ENCODE measurements at regions not wholly inside any gene's neighbourhood (a gene's known extent, or its start where the extent isn't known, plus 50 kb on each side); places are given as distances from the start of the nearest gene placed in this dataset.

DNA sequence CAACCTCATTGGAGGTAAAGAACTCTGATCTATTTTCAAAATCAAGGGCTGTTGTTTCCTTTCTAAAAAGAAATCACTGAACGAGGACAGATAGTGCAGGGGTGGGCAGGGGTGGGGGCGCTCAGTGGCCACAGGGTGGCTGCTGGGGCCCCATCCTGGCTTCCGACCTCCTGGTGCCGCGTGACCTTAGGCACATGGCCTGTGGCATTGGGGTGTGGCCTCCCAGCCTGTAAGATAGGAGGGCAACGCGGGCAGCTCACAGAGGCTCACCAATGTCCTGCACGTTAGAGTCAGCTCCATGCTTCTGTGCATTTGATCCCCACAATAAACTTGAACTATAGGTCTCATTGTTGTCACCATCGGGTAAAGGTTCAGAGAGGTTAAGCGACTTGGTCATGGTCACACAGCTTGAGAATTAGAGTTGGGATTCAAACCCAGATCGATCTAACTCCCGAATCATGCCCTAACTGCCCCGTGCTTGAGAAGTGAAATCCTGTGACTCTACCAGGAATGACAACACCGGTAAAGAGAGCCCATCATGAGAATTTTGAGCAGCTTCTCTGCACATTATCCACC is 148.0 kb upstream of the SLC6A11 start:
- POLR2A ChIA-PET, result no interaction called here
- ATAC-seq, result no peak

DNA sequence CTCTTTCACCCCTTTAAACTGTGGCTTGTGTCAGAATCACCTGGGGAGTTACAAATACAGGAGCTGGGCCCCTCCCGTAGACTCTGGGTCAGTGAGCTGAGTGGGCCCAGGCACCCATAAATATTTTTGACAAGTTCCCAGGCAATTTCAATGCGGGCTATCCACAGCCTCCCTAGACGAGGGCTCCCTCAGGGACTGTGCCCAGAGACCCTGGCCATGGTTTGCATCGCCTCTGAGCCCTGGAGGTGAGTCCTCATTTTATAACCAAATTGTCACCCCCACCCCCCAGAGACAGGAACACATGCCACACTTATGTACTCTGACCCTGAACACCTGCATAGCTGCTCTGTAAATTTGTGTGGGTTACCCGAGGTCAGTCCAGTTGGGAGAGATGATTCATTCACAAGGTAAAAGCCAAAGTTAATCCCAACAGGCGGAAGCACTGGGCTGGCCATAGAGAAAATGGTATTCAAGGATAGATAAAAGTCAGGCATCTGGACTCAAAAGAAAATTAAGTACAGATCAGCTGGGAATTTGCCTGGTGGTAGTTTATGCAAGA is 146.5 kb upstream of the SLC6A11 start:
- CTCF ChIA-PET, result no interaction called here
- Mint-ChIP-seq H3K4me1 (ENCODE audit: low read depth) (peaks cover 6% of the 10 kb centered on the region), H3K27me3 (peaks cover 8% of the 10 kb centered on the region), H3K9me3 (no peaks in the 10 kb centered on the region), H3K36me3 (ENCODE audit: low read depth) (no peaks in the 10 kb centered on the region), H3K27ac (no peak overlapping the region), H3K4me3 (no peak overlapping the region)
- DNase-seq (no peak), ATAC-seq (no peak)
- intact Hi-C loops (cut with micrococcal nuclease), result no loop called here
- TF ChIP-seq, protein P1, sequence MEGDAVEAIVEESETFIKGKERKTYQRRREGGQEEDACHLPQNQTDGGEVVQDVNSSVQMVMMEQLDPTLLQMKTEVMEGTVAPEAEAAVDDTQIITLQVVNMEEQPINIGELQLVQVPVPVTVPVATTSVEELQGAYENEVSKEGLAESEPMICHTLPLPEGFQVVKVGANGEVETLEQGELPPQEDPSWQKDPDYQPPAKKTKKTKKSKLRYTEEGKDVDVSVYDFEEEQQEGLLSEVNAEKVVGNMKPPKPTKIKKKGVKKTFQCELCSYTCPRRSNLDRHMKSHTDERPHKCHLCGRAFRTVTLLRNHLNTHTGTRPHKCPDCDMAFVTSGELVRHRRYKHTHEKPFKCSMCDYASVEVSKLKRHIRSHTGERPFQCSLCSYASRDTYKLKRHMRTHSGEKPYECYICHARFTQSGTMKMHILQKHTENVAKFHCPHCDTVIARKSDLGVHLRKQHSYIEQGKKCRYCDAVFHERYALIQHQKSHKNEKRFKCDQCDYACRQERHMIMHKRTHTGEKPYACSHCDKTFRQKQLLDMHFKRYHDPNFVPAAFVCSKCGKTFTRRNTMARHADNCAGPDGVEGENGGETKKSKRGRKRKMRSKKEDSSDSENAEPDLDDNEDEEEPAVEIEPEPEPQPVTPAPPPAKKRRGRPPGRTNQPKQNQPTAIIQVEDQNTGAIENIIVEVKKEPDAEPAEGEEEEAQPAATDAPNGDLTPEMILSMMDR (IDR thresholded peaks at IDR 0.05), result no peak
- POLR2A ChIA-PET, result no interaction called here

More for the DNA sequence above, 148.0 kb upstream of the SLC6A11 start:
- H3K27me3 Mint-ChIP-seq, result peaks cover 11% of the 10 kb centered on the region
- peaks cover 6% of the 10 kb centered on the region for H3K4me1 Mint-ChIP-seq (ENCODE audit: low read depth)
- no peaks in the 10 kb centered on the region for H3K36me3 Mint-ChIP-seq (ENCODE audit: low read depth)
- no peak for DNase-seq
- H3K9me3 Mint-ChIP-seq, result no peaks in the 10 kb centered on the region
- H3K4me3 Mint-ChIP-seq, result no peak overlapping the region
- CTCF ChIA-PET, result interaction anchor here (0.9 kb wide), 1 partner anchor 71 kb away, joined by 3 read pairs; no protein-coding TSS in a partner anchor
- H3K27ac Mint-ChIP-seq, result no peak overlapping the region
- TF ChIP-seq, protein P1 (IDR thresholded peaks at IDR 0.05), result no peak
- intact Hi-C loops (cut with micrococcal nuclease), result no loop called here

DNA sequence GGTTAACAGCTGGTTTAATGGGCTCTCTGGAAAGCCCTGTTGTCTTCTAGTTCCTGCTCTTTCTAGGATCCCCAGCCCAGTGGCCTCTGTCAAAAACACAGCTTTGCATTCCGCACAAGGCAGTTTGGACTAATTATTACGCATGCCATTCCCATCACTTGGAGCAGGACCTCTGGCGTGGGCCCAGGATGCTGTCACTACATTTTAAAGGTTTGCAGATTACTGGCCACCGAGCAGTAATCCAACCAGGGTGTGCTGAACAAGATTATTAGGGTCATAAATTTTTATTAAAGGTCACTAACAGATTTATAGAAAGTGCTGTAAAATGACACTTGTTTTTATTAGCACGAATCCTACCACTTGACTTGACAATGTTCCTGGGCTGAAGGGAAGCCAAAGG is 143.6 kb upstream of the SLC6A11 start:
- no peaks in the 10 kb centered on the region for H3K36me3 Mint-ChIP-seq (ENCODE audit: low read depth)
- intact Hi-C loops (cut with micrococcal nuclease), result no loop called here
- H3K4me1 Mint-ChIP-seq (ENCODE audit: low read depth), result no peaks in the 10 kb centered on the region
- ATAC-seq (no peak), DNase-seq (no peak)
- no peak overlapping the region for H3K4me3 Mint-ChIP-seq
- H3K27me3 Mint-ChIP-seq, result peaks cover 7% of the 10 kb centered on the region
- no peaks in the 10 kb centered on the region for H3K9me3 Mint-ChIP-seq
- CTCF ChIA-PET, result interaction anchor here (1.6 kb wide), 1 partner anchor 66 kb away, joined by 4 read pairs; no protein-coding TSS in a partner anchor
- TF ChIP-seq, protein P1 (IDR thresholded peaks at IDR 0.05), result no peak
- H3K27ac Mint-ChIP-seq, result no peak overlapping the region
- POLR2A ChIA-PET, result no interaction called here

DNA sequence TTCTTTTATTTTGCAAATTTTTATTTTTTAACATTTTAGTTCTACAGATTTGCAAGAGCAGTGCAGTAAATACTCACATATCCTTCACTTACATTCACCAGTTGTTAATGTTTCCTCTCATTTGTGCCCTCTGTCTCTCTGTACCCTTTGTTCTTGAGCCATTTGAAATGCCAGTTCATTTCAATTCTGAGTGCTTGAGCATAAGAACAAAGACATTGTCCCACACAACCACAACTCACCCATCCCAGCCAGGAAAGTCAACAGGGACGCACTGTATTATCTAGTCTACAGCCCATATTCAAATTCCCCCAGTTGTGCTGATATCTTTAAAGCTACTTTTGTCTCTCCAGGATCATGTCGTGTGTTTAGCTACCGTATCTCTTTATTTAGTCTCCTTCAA is 141.4 kb upstream of the SLC6A11 start:
- Mint-ChIP-seq H3K27ac (no peak overlapping the region), H3K9me3 (no peaks in the 10 kb centered on the region), H3K36me3 (ENCODE audit: low read depth) (no peaks in the 10 kb centered on the region), H3K4me1 (ENCODE audit: low read depth) (no peaks in the 10 kb centered on the region), H3K27me3 (peaks cover 7% of the 10 kb centered on the region), H3K4me3 (no peak overlapping the region)
- CTCF ChIA-PET, result no interaction called here
- POLR2A ChIA-PET, result no interaction called here
- DNase-seq (no peak), ATAC-seq (no peak)
- TF ChIP-seq, protein P1 (IDR thresholded peaks at IDR 0.05), result no peak
- intact Hi-C loops (cut with micrococcal nuclease), result no loop called here

DNA sequence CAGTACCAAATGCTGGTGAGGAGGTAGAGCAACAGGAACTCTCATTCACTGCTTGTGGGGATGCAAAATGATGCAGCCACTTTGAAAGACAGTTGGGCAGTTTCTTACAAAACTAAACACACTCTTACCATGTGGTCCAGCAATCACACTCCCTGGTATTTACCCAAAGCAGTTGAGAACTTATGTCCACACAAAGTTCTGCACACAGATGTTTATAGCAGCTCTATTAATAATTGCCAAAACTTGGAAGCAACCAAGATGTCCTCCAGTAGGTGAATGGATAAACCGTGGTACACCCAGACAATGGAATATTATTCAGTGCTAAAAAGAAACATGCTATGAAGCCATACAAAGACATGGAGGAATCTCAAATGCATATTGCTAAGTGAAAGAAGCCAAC is 139.1 kb upstream of the SLC6A11 start:
- H3K36me3 Mint-ChIP-seq (ENCODE audit: low read depth), result no peaks in the 10 kb centered on the region
- ChIA-PET POLR2A (no interaction called here), CTCF (no interaction called here)
- H3K4me3 Mint-ChIP-seq, result no peak overlapping the region
- H3K27ac Mint-ChIP-seq, result no peak overlapping the region
- H3K9me3 Mint-ChIP-seq, result no peaks in the 10 kb centered on the region
- no peak for DNase-seq
- TF ChIP-seq, protein P1 (IDR thresholded peaks at IDR 0.05), result no peak
- no peak for ATAC-seq
- H3K4me1 Mint-ChIP-seq (ENCODE audit: low read depth), result no peaks in the 10 kb centered on the region
- intact Hi-C loops (cut with micrococcal nuclease), result no loop called here
- peaks cover 7% of the 10 kb centered on the region for H3K27me3 Mint-ChIP-seq
